Sigmoid colon (tissue), 6 donors: ENCODE measurements at regions not wholly inside any gene's neighbourhood (a gene's known extent, or its start where the extent isn't known, plus 50 kb on each side); places are given as distances from the start of the nearest gene placed in this dataset.

Experiments used
- DNase-seq: peaks from one replicate; pipeline ENCODE4 v3.0.0-alpha.2; 2019
- H3K27ac ChIP-seq, 4 donors: fragments of 200-600 bp; sonication (generic); one replicate each; pipeline ENCODE4 v1.5.1; 2016 to 2019; ENCODE audit warnings: mild to moderate bottlenecking in 1 of 4
- H3K27me3 ChIP-seq, 3 donors: fragments of 200-600 bp; sonication (generic); one replicate each; pipeline ENCODE4 v1.5.1; 2019; ENCODE audit warnings: mild to moderate bottlenecking in 1 of 3
- H3K36me3 ChIP-seq, 4 donors: fragments of 200-600 bp; sonication (generic); one replicate each; pipeline ENCODE4 v1.5.1; 2016 to 2019
- H3K4me1 ChIP-seq, 4 donors: fragments of 200-600 bp; sonication (generic); one replicate each; pipeline ENCODE4 v1.5.1; 2017 to 2019
- H3K4me3 ChIP-seq, 4 donors: fragments of 200-600 bp; sonication (generic); one replicate each; pipeline ENCODE4 v1.5.1; 2017 to 2019; ENCODE audit warnings: mild to moderate bottlenecking in 2 of 4, moderate library complexity in 1 of 4
- H3K9me3 ChIP-seq, 4 donors: fragments of 200-600 bp in 3 of 4; sonication (generic) in 3 of 4; one replicate each; pipeline versions ENCODE4 v1.5.1 to v1.6.1; 2013 to 2019
- CTCF ChIP-seq, 4 experiments: fragments of 450-650 bp in 3 of 4; fragments of 200-600 bp in 1 of 4; IDR thresholded peaks; one replicate each; pipeline ENCODE4 v1.5.1; 2016 to 2019; ENCODE audit warnings: antibody characterized with exemption in 4 of 4, mild to moderate bottlenecking in 3 of 4, moderate library complexity in 2 of 4
- EP300 ChIP-seq, 4 donors: sonication (generic); formaldehyde crosslinking; IDR thresholded peaks; one replicate each; pipeline ENCODE4 v1.6.1; 2017; ENCODE audit warnings: antibody characterized with exemption in 4 of 4
- POLR2A ChIP-seq, 2 donors: fragments of 450-650 bp; IDR thresholded peaks; one replicate each; pipeline ENCODE4 v1.6.1; 2016; ENCODE audit warnings: antibody characterized with exemption in 2 of 2, mild to moderate bottlenecking in 2 of 2, moderate library complexity in 2 of 2
- POLR2AphosphoS5 ChIP-seq, 4 donors: sonication (generic); formaldehyde crosslinking; IDR thresholded peaks; one replicate each; pipeline ENCODE4 v1.6.1; 2017; ENCODE audit warnings: antibody characterized with exemption in 4 of 4
- WGBS, 2 donors: extraction: QIAGEN DNeasy Blood & Tissue Kit; methylation state at CpG; one replicate each; pipeline ENCODE4 v1.1.7; 2013; 5-methylcytosine and 5-hydroxymethylcytosine counted together
- intact Hi-C: fragments of 100-400 bp; cut with DNase I; formaldehyde crosslinking; loops from one replicate; pipeline ENCODE4 v1.15.1; 2023
- donor health status: healthy with polysubstance abuse.
- donor health status: healthy.

GRCh38 chr11:37078521-37078920 is 480.5 kb upstream of the RAG2 start:
- TF ChIP-seq POLR2A (IDR thresholded peaks at IDR 0.05) (no peak), EP300 (IDR thresholded peaks at IDR 0.05) (no peak)
- H3K4me1 ChIP-seq = peaks cover 0 to under 1% (median 0%) of the 10 kb centered on the region in 4 donors
- WGBS, 2 donors = 72 to 73% methylated on average over 2 of the region's 2 CpGs
- DNase-seq = no peak
- H3K4me3 ChIP-seq = no peak overlapping the region
- H3K9me3 ChIP-seq = no peaks in the 10 kb centered on the region
- no peaks in the 10 kb centered on the region for H3K36me3 ChIP-seq
- no peaks in the 10 kb centered on the region for H3K27me3 ChIP-seq
- intact Hi-C loops = no loop called here
- H3K27ac ChIP-seq = no peak overlapping the region

GRCh38 chr11:37076866-37077265 is 478.8 kb upstream of the RAG2 start:
- Histone ChIP-seq H3K4me1 (peaks cover 0 to 14% (median 7%) of the 10 kb centered on the region in 4 donors), H3K36me3 (no peaks in the 10 kb centered on the region), H3K4me3 (no peak overlapping the region), H3K27ac (no peak overlapping the region), H3K27me3 (no peaks in the 10 kb centered on the region), H3K9me3 (no peaks in the 10 kb centered on the region)
- no peak for DNase-seq
- 59 to 65% methylated on average over 1 of the region's 1 CpG for WGBS, 2 donors
- intact Hi-C loops = no loop called here
- TF ChIP-seq CTCF (IDR thresholded peaks at IDR 0.05) (no peak), POLR2A (IDR thresholded peaks at IDR 0.05) (no peak), POLR2AphosphoS5 (IDR thresholded peaks at IDR 0.05) (no peak), EP300 (IDR thresholded peaks at IDR 0.05) (no peak)

GRCh38 chr11:37072538-37073055 is 474.6 kb upstream of the RAG2 start:
- intact Hi-C loops = no loop called here
- Histone ChIP-seq H3K27ac (no peak overlapping the region), H3K36me3 (no peaks in the 10 kb centered on the region), H3K9me3 (no peaks in the 10 kb centered on the region), H3K4me3 (no peak overlapping the region), H3K27me3 (no peaks in the 10 kb centered on the region), H3K4me1 (peaks cover 0 to 14% (median 7%) of the 10 kb centered on the region in 4 donors)
- no peak for DNase-seq
- TF ChIP-seq CTCF (IDR thresholded peaks at IDR 0.05) (no peak), POLR2AphosphoS5 (IDR thresholded peaks at IDR 0.05) (peak in 3 of 4 donors; percentile 35 to 60 (median 37))
- 22 to 30% methylated on average over 1 of the region's 1 CpG for WGBS, 2 donors

GRCh38 chr11:37050311-37050710 is 452.3 kb upstream of the RAG2 start:
- intact Hi-C loops = no loop called here
- no peaks in the 10 kb centered on the region for H3K27me3 ChIP-seq
- H3K9me3 ChIP-seq = no peaks in the 10 kb centered on the region
- DNase-seq = no peak
- no peaks in the 10 kb centered on the region for H3K36me3 ChIP-seq
- H3K27ac ChIP-seq = no peak overlapping the region
- H3K4me3 ChIP-seq = no peak overlapping the region
- no peak for TF ChIP-seq POLR2A (IDR thresholded peaks at IDR 0.05)
- no peaks in the 10 kb centered on the region for H3K4me1 ChIP-seq

- Histone ChIP-seq H3K36me3 (no peaks in the 10 kb centered on the region), H3K27me3 (no peaks in the 10 kb centered on the region), H3K27ac (no peak overlapping the region), H3K4me1 (no peaks in the 10 kb centered on the region), H3K4me3 (no peak overlapping the region), H3K9me3 (no peaks in the 10 kb centered on the region)
- TF ChIP-seq POLR2A (IDR thresholded peaks at IDR 0.05) (no peak), EP300 (IDR thresholded peaks at IDR 0.05) (no peak), CTCF (IDR thresholded peaks at IDR 0.05) (no peak), POLR2AphosphoS5 (IDR thresholded peaks at IDR 0.05) (no peak)
- intact Hi-C loops = no loop called here
- no peak for DNase-seq
Observed at GRCh38 chr11:37040921-37041320, 442.9 kb upstream of the RAG2 start.

GRCh38 chr11:37038911-37039310 is 440.9 kb upstream of the RAG2 start:
- TF ChIP-seq CTCF (IDR thresholded peaks at IDR 0.05) = no peak
- no peak for TF ChIP-seq EP300 (IDR thresholded peaks at IDR 0.05)
- TF ChIP-seq POLR2A (IDR thresholded peaks at IDR 0.05) = no peak
- no peak for TF ChIP-seq POLR2AphosphoS5 (IDR thresholded peaks at IDR 0.05)
- H3K27me3 ChIP-seq = no peaks in the 10 kb centered on the region
- WGBS, 2 donors = 63 to 82% methylated on average over 3 of the region's 3 CpGs
- H3K27ac ChIP-seq = no peak overlapping the region
- intact Hi-C loops = no loop called here
- H3K36me3 ChIP-seq = no peaks in the 10 kb centered on the region
- no peaks in the 10 kb centered on the region for H3K4me1 ChIP-seq
- no peaks in the 10 kb centered on the region for H3K9me3 ChIP-seq
- DNase-seq = no peak
- H3K4me3 ChIP-seq = no peak overlapping the region
